SKM-1 (cell line): ENCODE measurements at regions not wholly inside any gene's neighbourhood (a gene's known extent, or its start where the extent isn't known, plus 50 kb on each side); places are given as distances from the start of the nearest gene placed in this dataset.
"Not testable (repeated sequence)": the region's sequence is repeated elsewhere in the genome, so short reads cannot be mapped to it uniquely, and the experiment has no call there.

ENCODE experiments used
- DNase-seq: peaks from one replicate; lab custom pipeline; 2025; ENCODE audit not compliant: unreplicated experiment; lab: John Stamatoyannopoulos, UW

GRCh38 chr3:75840160-75840559 is 54.8 kb upstream of the ZNF717 start:
- DNase-seq: not testable (repeated sequence)

- not testable (repeated sequence) for DNase-seq
Measured at GRCh38 chr3:75850301-75851008, 65.1 kb upstream of the ZNF717 start.

GRCh38 chr3:75863130-75863529 is 77.8 kb upstream of the ZNF717 start:
- DNase-seq: no peak

GRCh38 chr3:75863878-75864277 is 78.5 kb upstream of the ZNF717 start:
- DNase-seq: no peak

GRCh38 chr3:75883719-75884118 is 98.4 kb upstream of the ZNF717 start:
- not testable (repeated sequence) for DNase-seq

- no peak for DNase-seq
Measured at GRCh38 chr3:75886971-75887526, 101.7 kb upstream of the ZNF717 start.

GRCh38 chr3:75894234-75894633 is 108.9 kb upstream of the ZNF717 start:
- no peak for DNase-seq

GRCh38 chr3:75896265-75896664 is 110.9 kb upstream of the ZNF717 start:
- DNase-seq: no peak

- not testable (repeated sequence) for DNase-seq
Measured at GRCh38 chr3:75901446-75901845, 116.1 kb upstream of the ZNF717 start.

GRCh38 chr3:75906555-75907112 is 121.3 kb upstream of the ZNF717 start:
- DNase-seq: peak; percentile 4

- no peak for DNase-seq
Measured at GRCh38 chr3:75913800-75914350, 128.5 kb upstream of the ZNF717 start.

GRCh38 chr3:75914741-75915140 is 129.4 kb upstream of the ZNF717 start:
- DNase-seq: not testable (repeated sequence)

- no peak for DNase-seq
Measured at GRCh38 chr3:75938921-75939320, 153.6 kb upstream of the ZNF717 start.

- no peak for DNase-seq
Measured at GRCh38 chr3:75951941-75952340, 166.6 kb upstream of the ZNF717 start.

- DNase-seq: not testable (repeated sequence)
Measured at GRCh38 chr3:75960031-75960430, 174.7 kb upstream of the ZNF717 start.

GRCh38 chr3:75962054-75962453 is 176.7 kb upstream of the ZNF717 start:
- not testable (repeated sequence) for DNase-seq

- DNase-seq: no peak
Measured at GRCh38 chr3:75967071-75967470, 181.7 kb upstream of the ZNF717 start.

GRCh38 chr3:75978686-75979085 is 193.3 kb upstream of the ZNF717 start:
- DNase-seq: no peak

GRCh38 chr3:75981401-75981800 is 196.1 kb upstream of the ZNF717 start:
- no peak for DNase-seq

- DNase-seq: no peak
Measured at GRCh38 chr3:75982151-75982550, 196.8 kb upstream of the ZNF717 start.

GRCh38 chr3:75983111-75983510 is 197.8 kb upstream of the ZNF717 start:
- no peak for DNase-seq

- no peak for DNase-seq
Measured at GRCh38 chr3:75983609-75984290, 198.4 kb upstream of the ZNF717 start.
